Panc1 (cell line): ENCODE measurements at regions not wholly inside any gene's neighbourhood (a gene's known extent, or its start where the extent isn't known, plus 50 kb on each side); places are given as distances from the start of the nearest gene placed in this dataset.
"Not testable (repeated sequence)": the region's sequence is repeated elsewhere in the genome, so short reads cannot be mapped to it uniquely, and the experiment has no call there.

Source experiments
- ATAC-seq: fragments of 200-7000 bp; cut with Tn5 transposase; 2 replicates; pipeline ENCODE4 v1.9.1; 2020; ENCODE audit warnings: mild to moderate bottlenecking, moderate library complexity
- BruUV-seq: library from RNA; stranded (reverse); fragments of 400-500 nt; replicated peaks from 2 replicates; lab custom pipeline; 2021; lab: Mats Ljungman, UMichigan
- CTCF ChIA-PET: fragments of 300-600 bp; sonication (Branson Sonifier 250); formaldehyde crosslinking; loops from one replicate; lab custom pipeline; 2022; ENCODE audit warnings: antibody characterized with exemption; lab: Charles Lee
- POLR2A ChIA-PET: fragments of 300-600 bp; sonication (Branson Sonifier 250); formaldehyde crosslinking; loops from one replicate; lab custom pipeline; 2022; ENCODE audit warnings: antibody characterized with exemption; lab: Charles Lee
- DNase-seq: peaks from one replicate; pipeline ENCODE4 v3.0.0-alpha.2; 2010; ENCODE audit warnings: low read depth, low spot score
- H3K27ac ChIP-seq: 2 replicates; pipeline ENCODE4 v1.5.1; 2011; ENCODE audit warnings: mild to moderate bottlenecking, low read length, inconsistent platforms
- H3K27me3 ChIP-seq: fragments of 200-500 bp; sonication (Bioruptor generic); 2 replicates; pipeline ENCODE4 v1.6.0; 2014; ENCODE audit warnings: low read length, inconsistent platforms; ENCODE audit not compliant: control insufficient read depth, insufficient read depth
- H3K36me3 ChIP-seq: fragments of 200-500 bp; sonication (Bioruptor generic); 2 replicates; pipeline ENCODE4 v1.5.1; 2014; ENCODE audit warnings: inconsistent platforms, mild to moderate bottlenecking, low read length, moderate library complexity; ENCODE audit not compliant: control insufficient read depth, insufficient read depth
- H3K4me1 ChIP-seq: 2 replicates; pipeline ENCODE4 v1.5.1; 2011; ENCODE audit warnings: inconsistent platforms, mild to moderate bottlenecking, low read length, moderate library complexity; ENCODE audit not compliant: control insufficient read depth, insufficient read depth
- H3K4me3 ChIP-seq, 2 experiments: 2 replicates each; pipeline ENCODE4 v1.5.1; 2011 to 2012; ENCODE audit warnings: low read depth in 2 of 2, low read length in 2 of 2, mild to moderate bottlenecking in 2 of 2, inconsistent platforms in 1 of 2, moderate library complexity in 1 of 2
- H3K9me3 ChIP-seq: fragments of 200-500 bp; sonication (Bioruptor generic); 2 replicates; pipeline ENCODE4 v1.5.1; 2014; ENCODE audit warnings: low read depth, mild to moderate bottlenecking, inconsistent platforms, low read length, moderate library complexity; ENCODE audit not compliant: control insufficient read depth, insufficient read depth
- CTCF ChIP-seq: fragments of 450-650 bp; IDR thresholded peaks from 2 replicates; pipeline ENCODE4 v1.5.1; 2017; ENCODE audit warnings: mild to moderate bottlenecking
- POLR2AphosphoS5 ChIP-seq: IDR thresholded peaks from 2 replicates; pipeline ENCODE4 v1.6.1; 2012; ENCODE audit warnings: mild to moderate bottlenecking, low read depth, low read length, moderate library complexity
- REST ChIP-seq, 2 experiments: IDR thresholded peaks; 2 replicates each; pipeline ENCODE4 v1.6.1; 2011 to 2012; ENCODE audit warnings: low read depth in 2 of 2, control low read depth in 1 of 2, low read length in 1 of 2, mild to moderate bottlenecking in 1 of 2, moderate library complexity in 1 of 2; ENCODE audit not compliant: insufficient read depth in 1 of 2
- SIN3A ChIP-seq: IDR thresholded peaks from 2 replicates; pipeline ENCODE4 v1.6.1; 2012; ENCODE audit warnings: low read depth, mild to moderate bottlenecking, low read length, moderate library complexity, borderline replicate concordance; ENCODE audit not compliant: insufficient read depth
- TCF7L2 ChIP-seq: IDR thresholded peaks from 2 replicates; pipeline ENCODE4 v1.6.1; 2011; ENCODE audit warnings: mild to moderate bottlenecking, low read depth, low read length, inconsistent platforms
- in situ Hi-C: cut with HindIII; loops from 2 replicates; pipeline ENCODE4 v1.10.0; 2016; ENCODE audit warnings: low sequenced_read_pairs, low pct_unique_long_range_greater_than_20kb
- intact Hi-C: fragments of 100-400 bp; cut with micrococcal nuclease; formaldehyde crosslinking; loops from one replicate; pipeline ENCODE4 v1.10.0; 2022; ENCODE audit not compliant: unreplicated experiment

DNA sequence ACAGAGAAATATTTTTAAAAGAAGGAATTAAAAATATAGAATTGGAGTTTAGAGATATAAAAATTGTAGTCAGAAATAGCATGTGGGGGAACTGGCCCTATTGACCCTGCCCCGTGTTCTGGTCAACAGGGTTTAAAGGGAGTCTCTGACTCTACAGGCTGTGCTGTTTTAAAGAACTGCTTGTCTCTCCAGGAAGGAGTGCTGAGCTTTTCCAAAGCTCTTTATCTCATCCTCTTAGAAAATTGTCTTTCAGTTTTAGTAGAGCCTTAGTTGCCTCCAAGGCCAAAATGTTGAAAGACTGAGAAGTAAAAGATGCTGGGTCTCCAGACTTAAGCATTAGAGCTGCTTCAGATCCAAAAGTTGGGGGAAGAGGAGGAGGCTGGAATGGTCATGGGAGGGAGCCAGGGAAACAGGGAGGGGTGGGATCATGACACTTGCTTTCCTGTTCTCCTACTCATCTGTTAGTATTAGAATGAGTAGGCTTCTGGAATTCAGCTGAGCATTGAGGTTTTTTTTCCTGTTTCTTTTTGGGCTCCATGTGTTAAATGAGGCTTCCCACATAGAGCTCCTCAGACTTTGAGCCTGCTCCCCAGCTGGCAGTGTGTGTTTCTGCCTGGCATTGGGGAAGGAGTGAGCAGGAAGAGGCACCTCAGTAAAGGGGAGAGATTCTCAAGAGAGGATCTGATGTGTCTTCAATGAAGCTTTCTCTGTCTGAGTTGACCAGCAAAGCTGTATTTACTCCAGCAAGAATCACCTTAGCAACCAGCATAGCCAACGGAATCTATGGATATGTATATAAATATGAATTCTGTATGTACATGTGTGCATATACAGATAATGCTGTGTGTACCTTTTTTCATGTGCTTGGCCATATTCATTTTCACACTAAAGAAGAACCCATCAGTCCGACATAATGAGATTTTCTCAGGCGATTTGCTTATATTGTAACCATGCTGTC, 186.8 kb upstream of the FBXO11 start:
- ChIA-PET CTCF (no interaction called here), POLR2A (interaction anchor here (0.6 kb wide), 1 partner anchor 49 kb away, joined by 3 read pairs; no protein-coding TSS in a partner anchor)
- H3K36me3 ChIP-seq = no peaks in the 10 kb centered on the region
- in situ Hi-C loops (no loop called here), intact Hi-C loops (no loop called here)
- no peaks in the 10 kb centered on the region for H3K9me3 ChIP-seq
- TF ChIP-seq SIN3A = no peak
- TF ChIP-seq CTCF = no peak
- no peak for TF ChIP-seq POLR2AphosphoS5
- TF ChIP-seq REST (IDR thresholded peaks at IDR 0.05; ENCODE audit: insufficient read depth in 1 of 2, low read depth in 2 of 2, low read length in 1 of 2) = no peak
- TF ChIP-seq TCF7L2 = no peak
- BruUV-seq = no TSS peak
- DNase-seq (no peak), ATAC-seq (no peak)
- H3K4me1 ChIP-seq = no peaks in the 10 kb centered on the region
- H3K27ac ChIP-seq = no peak overlapping the region
- no peak overlapping the region for H3K4me3 ChIP-seq
- H3K27me3 ChIP-seq = peaks cover 21% of the 10 kb centered on the region; the same call in 1 of the 2 replicates

DNA sequence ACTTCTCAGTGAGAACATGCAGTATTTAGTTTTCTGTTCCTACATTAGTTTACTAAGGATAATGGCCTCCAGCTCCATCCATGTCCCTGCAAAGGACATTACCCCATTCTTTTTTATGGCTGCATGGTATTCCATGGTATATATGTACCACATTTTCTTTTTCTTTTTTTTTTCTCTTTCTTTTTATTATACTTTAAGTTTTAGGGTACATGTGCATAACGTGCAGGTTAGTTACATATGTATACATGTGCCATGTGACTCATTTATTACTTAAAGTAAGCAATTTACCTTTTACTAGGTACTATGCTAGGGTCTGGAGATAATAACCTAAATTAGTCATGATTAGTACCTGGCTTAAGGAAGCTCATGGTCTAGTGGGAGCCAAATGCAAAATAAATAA, 190.5 kb upstream of the FBXO11 start:
- H3K36me3 ChIP-seq, H3K9me3 ChIP-seq, intact Hi-C loops, POLR2A ChIA-PET, ATAC-seq, CTCF ChIA-PET, H3K4me1 ChIP-seq, in situ Hi-C loops, H3K27ac ChIP-seq, BruUV-seq, DNase-seq, H3K4me3 ChIP-seq: not testable (repeated sequence)
- peaks cover 11% of the 10 kb centered on the region; the same call in 1 of the 2 replicates for H3K27me3 ChIP-seq

DNA sequence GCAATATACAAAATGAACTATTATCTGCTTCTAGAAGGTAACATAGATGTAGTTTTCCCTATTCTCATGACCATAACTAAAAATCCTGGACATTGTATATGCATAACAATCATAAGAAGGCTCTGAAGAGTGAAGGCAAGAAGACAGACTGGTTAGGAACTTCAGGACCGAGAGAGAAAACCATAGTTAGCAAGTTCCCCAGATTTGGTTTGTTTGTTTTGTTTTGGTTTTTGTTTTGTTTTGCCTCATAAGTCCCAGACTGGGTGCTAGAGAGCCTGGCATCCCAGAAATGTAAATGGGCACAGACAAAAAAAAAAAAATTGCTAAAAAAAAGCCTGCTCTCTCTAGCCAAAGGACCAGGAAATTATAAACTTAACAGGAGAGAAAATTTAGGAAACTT, 192.2 kb upstream of the FBXO11 start:
- intact Hi-C loops (no loop called here), in situ Hi-C loops (no loop called here)
- ATAC-seq (no peak), DNase-seq (no peak)
- BruUV-seq = no TSS peak
- Histone ChIP-seq H3K4me1 (no peaks in the 10 kb centered on the region), H3K27me3 (peaks cover 5% of the 10 kb centered on the region; the same call in 1 of the 2 replicates), H3K27ac (no peak overlapping the region), H3K9me3 (no peaks in the 10 kb centered on the region), H3K4me3 (no peak overlapping the region), H3K36me3 (no peaks in the 10 kb centered on the region)
- CTCF ChIA-PET = no interaction called here
- POLR2A ChIA-PET = no interaction called here
- no peak for TF ChIP-seq CTCF
